ENCODE measurements at regions not wholly inside any gene's neighbourhood (a gene's known extent, or its start where the extent isn't known, plus 50 kb on each side); places are given as distances from the start of the nearest gene placed in this dataset.
"Not testable (repeated sequence)": the region's sequence is repeated elsewhere in the genome, so short reads cannot be mapped to it uniquely, and the experiment has no call there.

GRCh38 chr14:51581017-51581881 is 70.5 kb upstream of the FRMD6 start:
- DNase-seq (ENCODE audit: low spot score), result no peak

DNA sequence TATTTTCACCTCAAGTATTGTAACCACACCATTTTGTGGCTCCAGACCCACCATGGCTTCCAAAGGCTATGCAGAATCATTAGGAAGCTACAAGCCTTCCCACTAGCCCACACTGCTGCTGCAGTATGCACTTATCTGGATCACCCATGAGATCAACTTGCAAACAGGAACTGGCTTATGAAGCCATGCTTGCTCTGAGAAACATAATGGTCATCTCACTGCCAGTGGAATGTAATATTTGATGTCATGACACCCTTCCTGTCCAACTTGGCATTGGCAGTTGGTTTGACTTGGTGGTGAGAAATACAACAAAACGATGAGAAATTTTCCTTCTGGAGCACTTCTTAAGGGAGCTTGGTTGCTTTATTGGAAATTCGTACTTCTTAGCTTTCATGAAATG is 69.3 kb upstream of the FRMD6 start:
- DNase-seq (ENCODE audit: low spot score), result no peak

- no peak for DNase-seq (ENCODE audit: low spot score)
These were observed 66.7 kb upstream of the FRMD6 start for GRCh38 chr14:51585055-51585454.

DNA sequence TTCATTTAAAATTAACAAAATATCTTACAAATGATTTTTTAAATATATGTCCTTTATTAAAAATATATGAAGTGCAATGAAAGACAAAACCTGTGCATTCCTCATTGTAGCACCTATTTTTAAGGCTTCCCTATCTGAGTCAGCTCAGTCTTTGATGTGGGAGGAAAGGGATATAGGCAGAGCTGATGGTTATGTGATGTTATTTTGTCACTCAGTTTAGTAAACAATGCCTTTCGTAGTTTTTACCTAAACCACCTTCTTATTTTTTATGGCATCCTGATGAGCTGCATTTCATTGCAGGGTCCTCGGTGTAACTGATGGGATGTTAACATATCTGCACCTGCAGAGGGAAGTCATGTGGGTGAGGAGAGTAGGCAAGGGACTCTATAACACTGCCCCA is 58.9 kb upstream of the FRMD6 start:
- DNase-seq (ENCODE audit: low spot score), result no peak

- no peak for DNase-seq (ENCODE audit: low spot score)
These were observed 58.3 kb upstream of the FRMD6 start for GRCh38 chr14:51593397-51593796.

- DNase-seq (ENCODE audit: low spot score), result no peak
These were observed 55.7 kb upstream of the FRMD6 start for GRCh38 chr14:51595881-51596455.

GRCh38 chr14:51596488-51597117 is 55.1 kb upstream of the FRMD6 start:
- DNase-seq (ENCODE audit: low spot score), result no peak

DNA sequence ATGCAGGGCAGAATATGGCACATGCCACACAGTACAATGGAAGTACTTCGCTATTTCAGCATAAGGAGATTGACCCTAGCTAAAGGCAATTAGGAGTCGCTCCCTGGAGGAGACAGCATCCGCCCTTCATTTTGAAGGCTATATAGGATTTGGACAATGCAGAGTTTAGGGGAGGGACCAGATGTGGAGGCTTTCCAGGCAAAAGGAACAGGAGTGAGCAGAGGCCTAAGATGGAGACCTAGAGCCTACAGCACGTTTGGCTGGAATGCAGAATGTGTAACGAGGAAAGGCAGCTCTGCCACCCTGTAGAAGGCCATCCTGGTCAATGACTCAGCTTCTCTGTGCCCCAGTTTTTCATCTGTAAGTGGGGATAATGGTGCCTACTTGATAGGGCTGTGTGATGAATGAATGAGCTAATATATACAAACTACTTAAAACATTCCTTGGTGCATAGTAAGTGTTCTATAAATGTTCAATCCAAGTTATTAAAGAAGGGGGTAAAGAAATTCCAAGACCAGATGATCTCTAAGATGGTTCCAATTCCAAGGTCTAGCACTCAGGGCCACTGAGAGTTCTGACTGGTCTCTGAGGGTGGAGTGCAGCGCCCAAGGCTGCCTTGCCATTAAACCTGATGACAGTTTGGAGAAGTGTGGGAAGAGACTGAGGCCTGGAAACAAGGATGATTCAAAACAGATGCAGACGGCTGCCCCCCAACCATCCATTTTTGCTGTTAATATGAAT is 54.3 kb upstream of the FRMD6 start:
- no peak for DNase-seq (ENCODE audit: low spot score)

DNA sequence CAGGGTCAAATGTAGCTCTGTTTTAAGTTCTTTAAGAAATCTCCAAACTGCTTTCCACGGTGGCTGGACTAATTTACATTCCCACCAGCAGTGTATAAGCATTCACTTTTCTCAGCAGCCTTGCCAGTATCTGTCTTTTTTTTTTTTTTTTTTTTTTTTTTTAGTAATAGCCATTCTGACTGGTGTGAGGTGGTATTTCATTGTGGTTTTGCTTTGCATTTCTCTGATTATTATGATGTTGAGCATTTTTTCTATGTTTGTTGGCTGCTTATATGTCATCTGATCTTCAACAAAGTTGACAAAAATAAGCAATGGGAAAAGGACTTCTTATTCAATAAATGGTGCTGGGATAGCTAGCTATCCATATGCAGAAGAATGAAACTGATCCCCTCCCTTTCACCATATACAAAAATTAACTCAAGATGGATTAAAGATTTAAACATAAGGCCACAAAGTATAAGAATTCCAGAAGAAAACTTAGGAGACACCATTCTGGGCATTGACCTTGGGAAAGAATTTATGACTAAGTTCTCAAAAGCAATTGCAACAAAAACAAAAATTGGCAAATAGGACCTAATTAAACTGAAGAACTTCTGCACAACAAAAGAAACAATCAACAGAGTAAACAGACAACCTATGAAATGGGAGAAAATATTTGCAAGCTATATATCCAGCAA is 52.6 kb upstream of the FRMD6 start:
- not testable (repeated sequence) for DNase-seq (ENCODE audit: low spot score)

- DNase-seq (ENCODE audit: low spot score), result no peak
These were observed 51.1 kb upstream of the FRMD6 start for GRCh38 chr14:51600658-51601057.
